ENCODE measurements at regions not wholly inside any gene's neighbourhood (a gene's known extent, or its start where the extent isn't known, plus 50 kb on each side); places are given as distances from the start of the nearest gene placed in this dataset.
"Not testable (repeated sequence)": the region's sequence is repeated elsewhere in the genome, so short reads cannot be mapped to it uniquely, and the experiment has no call there.

DNA sequence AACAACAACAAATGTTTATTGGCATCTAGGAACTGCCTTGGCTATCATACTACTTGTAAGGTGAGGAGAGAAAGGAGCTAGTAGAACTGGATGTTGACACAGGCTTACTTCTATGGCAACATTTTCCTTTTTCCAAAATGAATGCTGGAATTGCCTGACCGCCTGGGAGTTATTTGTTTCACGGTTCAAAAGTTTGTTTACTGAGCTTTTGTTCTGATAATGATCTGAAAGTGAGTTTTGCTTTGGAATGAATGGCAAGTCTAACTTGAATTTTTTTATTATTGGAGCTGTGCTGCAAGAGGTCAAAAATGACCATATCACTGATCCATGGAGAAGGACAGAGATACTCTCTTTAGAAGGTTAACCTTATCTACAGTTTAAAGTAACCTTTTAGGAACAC, 183.5 kb upstream of the CAND1 start:
- no peak for DNase-seq (ENCODE audit: low spot score)
- TF ChIP-seq CTCF (IDR thresholded peaks at IDR 0.05; ENCODE audit: extremely low read depth, insufficient read depth, missing control alignments), result no peak
- in situ Hi-C loops (cut with MboI; ENCODE audit: low pct_unique_long_range_greater_than_20kb, low sequenced_read_pairs, unreplicated experiment), result no loop called here

- TF ChIP-seq CTCF (IDR thresholded peaks at IDR 0.05; ENCODE audit: extremely low read depth, insufficient read depth, missing control alignments), result no peak
- DNase-seq (ENCODE audit: low spot score), result no peak
- in situ Hi-C loops (cut with MboI; ENCODE audit: low pct_unique_long_range_greater_than_20kb, low sequenced_read_pairs, unreplicated experiment), result no loop called here
These were observed 183.0 kb upstream of the CAND1 start for GRCh38 chr12:67086116-67086515.

GRCh38 chr12:67088401-67089118, 180.6 kb upstream of the CAND1 start:
- no peak for DNase-seq (ENCODE audit: low spot score)
- in situ Hi-C loops (cut with MboI; ENCODE audit: low pct_unique_long_range_greater_than_20kb, low sequenced_read_pairs, unreplicated experiment), result no loop called here
- TF ChIP-seq CTCF (IDR thresholded peaks at IDR 0.05; ENCODE audit: extremely low read depth, insufficient read depth, missing control alignments), result no peak

- DNase-seq (ENCODE audit: low spot score), result no peak
- in situ Hi-C loops (cut with MboI; ENCODE audit: low pct_unique_long_range_greater_than_20kb, low sequenced_read_pairs, unreplicated experiment), result no loop called here
- no peak for TF ChIP-seq CTCF (IDR thresholded peaks at IDR 0.05; ENCODE audit: extremely low read depth, insufficient read depth, missing control alignments)
These were observed 178.0 kb upstream of the CAND1 start for GRCh38 chr12:67091204-67091603.

DNA sequence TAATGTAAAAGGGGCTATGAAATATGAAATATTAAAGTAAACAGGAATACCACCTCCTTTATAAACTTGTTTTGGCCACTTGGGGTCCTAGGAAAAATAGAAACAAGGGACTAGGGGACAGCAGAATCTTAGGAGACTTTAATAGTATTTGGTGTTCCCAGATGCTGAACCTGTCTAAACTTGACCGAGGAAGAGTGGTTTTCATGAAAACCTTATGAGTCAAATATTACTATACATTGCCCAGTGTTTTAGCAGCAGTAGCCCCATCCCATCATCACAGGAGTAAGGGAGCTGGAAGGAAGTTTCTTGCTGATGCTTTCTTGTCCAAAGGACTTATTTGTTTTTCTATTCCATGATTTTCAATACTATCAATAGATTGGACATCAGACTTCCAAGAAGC, 177.5 kb upstream of the CAND1 start:
- no peak for DNase-seq (ENCODE audit: low spot score)
- in situ Hi-C loops (cut with MboI; ENCODE audit: low pct_unique_long_range_greater_than_20kb, low sequenced_read_pairs, unreplicated experiment), result no loop called here
- TF ChIP-seq CTCF (IDR thresholded peaks at IDR 0.05; ENCODE audit: extremely low read depth, insufficient read depth, missing control alignments), result no peak

DNA sequence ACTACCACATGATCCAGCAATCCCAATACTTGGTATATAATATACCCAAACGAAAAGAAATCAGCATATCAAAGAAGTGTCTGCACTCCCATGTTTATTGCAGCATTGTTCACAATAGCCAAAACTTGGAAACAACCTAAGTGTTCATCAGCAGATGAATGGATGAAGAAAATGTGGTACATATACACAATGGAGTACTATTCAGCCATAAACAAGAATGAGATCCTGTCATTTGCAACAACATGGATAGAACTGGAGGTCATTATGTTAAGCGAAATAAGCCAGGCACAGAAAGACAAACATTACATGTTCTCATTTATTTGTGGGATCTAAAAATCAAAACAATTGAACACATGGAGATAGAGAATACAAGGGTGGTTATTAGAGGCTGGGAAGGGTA, 176.2 kb upstream of the CAND1 start:
- DNase-seq (ENCODE audit: low spot score), result not testable (repeated sequence)

GRCh38 chr12:67096533-67097318, 172.4 kb upstream of the CAND1 start:
- in situ Hi-C loops (cut with MboI; ENCODE audit: low pct_unique_long_range_greater_than_20kb, low sequenced_read_pairs, unreplicated experiment), result no loop called here
- no peak for DNase-seq (ENCODE audit: low spot score)
- no peak for TF ChIP-seq CTCF (IDR thresholded peaks at IDR 0.05; ENCODE audit: extremely low read depth, insufficient read depth, missing control alignments)

More for the DNA sequence above, 176.2 kb upstream of the CAND1 start:
- in situ Hi-C loops (cut with MboI; ENCODE audit: low pct_unique_long_range_greater_than_20kb, low sequenced_read_pairs, unreplicated experiment), result not testable (repeated sequence)
